AG04449 (cell line): ENCODE measurements at regions not wholly inside any gene's neighbourhood (a gene's known extent, or its start where the extent isn't known, plus 50 kb on each side); places are given as distances from the start of the nearest gene placed in this dataset.

ENCODE experiments used
- CTCF ChIA-PET: fragments of 350-600 bp; formaldehyde crosslinking; extraction: SDS; loops from one replicate; lab custom pipeline; 2021; ENCODE audit warnings: antibody characterized with exemption; lab: Yijun Ruan, JAX
- POLR2A ChIA-PET: fragments of 400-600, 350-600 bp; formaldehyde crosslinking; extraction: SDS; loops from one replicate; lab custom pipeline; 2020; ENCODE audit warnings: antibody characterized with exemption, inconsistent platforms; lab: Yijun Ruan, JAX
- DNase-seq: peaks from one replicate; pipeline ENCODE4 v3.0.0-alpha.2; 2010; ENCODE audit warnings: low read depth, low spot score
- H3K4me3 ChIP-seq: 2 replicates; pipeline ENCODE4 v1.5.1; 2011; ENCODE audit warnings: low read depth, mild to moderate bottlenecking, control low read depth, low read length
- TF ChIP-seq, protein P1 (sequence below): IDR thresholded peaks from one replicate; pipeline ENCODE4 v1.5.1; 2011; ENCODE audit warnings: mild to moderate bottlenecking, moderate library complexity, low read length, control low read depth, inconsistent platforms; ENCODE audit not compliant: insufficient read depth; ENCODE audit errors: missing control alignments

DNA sequence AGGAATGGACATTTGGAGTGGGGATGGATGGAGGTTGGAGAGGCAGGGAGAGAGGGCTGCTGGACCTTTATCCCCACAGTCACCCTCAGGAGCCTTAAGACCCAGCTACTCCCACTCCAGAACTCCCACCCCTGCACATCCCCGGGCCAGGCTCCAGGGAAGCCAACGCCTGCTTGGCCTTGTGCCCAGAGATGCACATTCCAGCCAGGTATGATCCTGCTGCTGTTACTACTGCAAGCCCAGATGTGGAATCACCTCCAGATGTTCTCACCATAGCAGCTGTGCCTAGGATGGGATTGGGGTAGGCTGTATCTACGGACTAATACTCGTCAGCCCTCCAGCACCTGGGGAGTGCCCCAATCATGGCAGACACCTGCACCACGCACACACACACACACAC lies 71.7 kb downstream of the ZFP36L2 start:
- H3K4me3 ChIP-seq = no peak overlapping the region
- no peak for DNase-seq
- TF ChIP-seq, protein P1, sequence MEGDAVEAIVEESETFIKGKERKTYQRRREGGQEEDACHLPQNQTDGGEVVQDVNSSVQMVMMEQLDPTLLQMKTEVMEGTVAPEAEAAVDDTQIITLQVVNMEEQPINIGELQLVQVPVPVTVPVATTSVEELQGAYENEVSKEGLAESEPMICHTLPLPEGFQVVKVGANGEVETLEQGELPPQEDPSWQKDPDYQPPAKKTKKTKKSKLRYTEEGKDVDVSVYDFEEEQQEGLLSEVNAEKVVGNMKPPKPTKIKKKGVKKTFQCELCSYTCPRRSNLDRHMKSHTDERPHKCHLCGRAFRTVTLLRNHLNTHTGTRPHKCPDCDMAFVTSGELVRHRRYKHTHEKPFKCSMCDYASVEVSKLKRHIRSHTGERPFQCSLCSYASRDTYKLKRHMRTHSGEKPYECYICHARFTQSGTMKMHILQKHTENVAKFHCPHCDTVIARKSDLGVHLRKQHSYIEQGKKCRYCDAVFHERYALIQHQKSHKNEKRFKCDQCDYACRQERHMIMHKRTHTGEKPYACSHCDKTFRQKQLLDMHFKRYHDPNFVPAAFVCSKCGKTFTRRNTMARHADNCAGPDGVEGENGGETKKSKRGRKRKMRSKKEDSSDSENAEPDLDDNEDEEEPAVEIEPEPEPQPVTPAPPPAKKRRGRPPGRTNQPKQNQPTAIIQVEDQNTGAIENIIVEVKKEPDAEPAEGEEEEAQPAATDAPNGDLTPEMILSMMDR = no peak
- CTCF ChIA-PET = interaction anchor here (0.7 kb wide), 1 partner anchor 75 kb away, joined by 3 read pairs; no protein-coding TSS in a partner anchor
- POLR2A ChIA-PET = no interaction called here

DNA sequence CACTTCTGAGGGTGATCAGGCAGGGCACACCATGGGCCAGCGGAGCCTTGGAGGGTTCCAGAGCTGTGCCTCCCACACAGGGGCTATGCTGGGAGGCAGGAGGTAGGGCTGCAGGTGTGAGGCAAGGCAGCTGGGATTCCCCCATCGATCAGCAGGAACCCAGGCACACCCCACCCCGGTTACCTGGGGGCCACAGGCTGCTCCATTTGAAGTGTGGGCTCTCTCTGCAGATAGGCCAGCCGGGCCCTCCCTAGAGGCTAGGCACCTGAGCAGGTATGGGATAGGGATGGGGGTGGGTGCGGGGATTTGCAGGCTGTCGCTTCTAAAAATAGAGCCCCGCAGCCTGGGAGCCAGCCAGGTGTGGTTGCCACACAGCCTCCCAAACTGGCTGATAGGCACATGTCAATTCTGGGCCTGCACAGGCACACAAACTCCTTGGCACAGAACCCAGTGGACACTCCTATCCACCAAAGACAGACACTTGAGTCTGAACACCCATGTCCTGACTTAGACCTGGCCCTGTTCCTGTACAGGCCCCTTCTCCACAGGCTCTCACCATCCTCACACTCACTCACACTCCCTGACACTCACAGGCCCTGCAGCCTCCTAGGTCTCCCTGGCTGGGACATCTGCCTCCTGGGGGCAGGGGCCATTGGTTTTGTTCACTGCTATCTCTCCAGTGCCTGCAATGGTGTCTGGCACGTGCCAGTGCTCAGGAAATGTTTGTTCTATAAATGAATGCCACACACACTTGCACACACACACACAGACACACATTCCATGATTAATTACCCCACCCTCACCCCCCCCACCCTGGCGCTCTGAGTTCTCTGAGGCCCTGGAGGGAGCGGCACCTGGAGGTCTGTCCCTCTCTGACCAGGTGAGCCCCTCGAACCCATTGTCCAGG lies 73.4 kb downstream of the ZFP36L2 start:
- POLR2A ChIA-PET = no interaction called here
- TF ChIP-seq, protein P1 = no peak
- H3K4me3 ChIP-seq = no peak overlapping the region
- CTCF ChIA-PET = interaction anchor here (1.0 kb wide), 1 partner anchor 26 kb away, joined by 4 read pairs; no protein-coding TSS in a partner anchor
- DNase-seq = no peak

DNA sequence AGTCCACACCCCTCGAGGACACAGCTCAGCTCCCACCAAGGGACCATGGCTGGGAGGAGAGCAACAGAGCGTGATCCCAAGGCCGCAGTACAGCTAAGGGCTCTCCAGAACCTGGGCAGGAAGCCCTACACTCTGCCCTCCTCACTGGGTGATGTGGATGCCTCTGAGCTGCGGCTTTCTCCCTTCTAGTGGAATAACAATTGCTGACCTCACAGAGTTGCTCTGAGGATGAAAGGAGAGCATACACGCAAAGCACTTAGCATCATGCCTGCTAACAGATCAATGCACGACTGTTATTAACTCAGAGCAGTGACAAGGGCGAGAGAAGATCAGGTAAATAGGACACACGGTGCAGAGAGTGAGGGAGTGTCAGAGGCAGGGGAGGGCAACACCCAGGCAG lies 74.2 kb downstream of the ZFP36L2 start:
- DNase-seq = no peak
- POLR2A ChIA-PET = no interaction called here
- CTCF ChIA-PET = interaction anchor here (1.2 kb wide), 1 partner anchor 332 kb away, joined by 4 read pairs; no protein-coding TSS in a partner anchor
- TF ChIP-seq, protein P1 = no peak
- H3K4me3 ChIP-seq = no peak overlapping the region

DNA sequence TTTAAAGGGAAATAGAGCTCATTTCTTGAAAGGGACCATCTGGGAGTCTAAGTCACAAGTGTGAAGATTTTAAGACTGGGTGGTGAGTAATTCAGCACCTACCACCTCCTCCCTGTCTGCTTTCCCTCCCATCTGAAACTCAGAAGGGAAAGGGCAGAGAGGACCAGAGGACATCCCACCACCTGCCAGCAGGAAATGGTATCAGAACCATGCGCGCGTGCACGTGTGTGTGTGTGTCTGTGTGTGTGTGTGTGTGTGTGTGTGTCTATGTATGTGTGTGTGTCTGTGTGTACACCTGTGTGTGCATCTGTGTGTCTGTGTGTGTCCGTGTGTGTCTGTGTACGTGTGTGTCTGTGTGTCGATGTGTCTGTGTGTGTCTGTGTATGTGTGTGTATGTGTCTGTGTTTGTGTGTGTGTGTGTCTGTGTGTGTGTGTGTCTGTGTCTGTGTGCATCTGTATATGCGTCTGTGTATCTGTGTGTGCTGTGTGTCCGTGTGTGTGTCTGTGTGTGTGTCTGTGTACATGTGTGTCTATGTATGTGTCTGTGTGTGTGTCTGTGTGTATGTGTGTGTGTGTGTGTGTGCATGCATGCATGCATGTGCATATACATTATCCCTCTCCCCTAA lies 76.8 kb downstream of the ZFP36L2 start:
- POLR2A ChIA-PET = no interaction called here
- TF ChIP-seq, protein P1 = no peak
- DNase-seq = no peak
- CTCF ChIA-PET = interaction anchor here (0.8 to 1.3 kb wide), 2 partner anchors 9 to 205 kb away, joined by 3 read pairs; no protein-coding TSS in a partner anchor
- no peak overlapping the region for H3K4me3 ChIP-seq

DNA sequence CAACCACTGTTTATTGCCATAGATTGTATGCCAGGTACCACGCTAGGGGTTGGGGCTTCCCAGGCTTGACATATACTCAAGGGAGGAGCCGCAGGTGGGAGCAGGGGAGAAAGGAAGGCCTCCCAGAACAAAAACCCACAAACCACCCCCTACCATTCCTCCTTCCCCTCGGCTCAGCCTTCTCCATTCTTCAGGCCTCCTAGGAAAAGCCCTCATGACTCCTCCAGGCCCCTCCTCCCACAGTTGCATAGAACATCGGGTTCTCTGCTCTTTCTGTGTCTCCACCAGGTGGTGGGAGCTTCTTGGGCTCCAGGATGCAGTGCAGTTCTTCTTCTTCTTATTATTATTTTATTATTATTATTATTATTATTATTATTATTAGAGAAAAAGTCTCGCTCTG lies 80.3 kb downstream of the ZFP36L2 start:
- TF ChIP-seq, protein P1 = no peak
- no peak for DNase-seq
- ChIA-PET POLR2A (no interaction called here), CTCF (interaction anchor here (1.5 kb wide), 1 partner anchor 14 kb away, joined by 3 read pairs; no protein-coding TSS in a partner anchor)
- no peak overlapping the region for H3K4me3 ChIP-seq

DNA sequence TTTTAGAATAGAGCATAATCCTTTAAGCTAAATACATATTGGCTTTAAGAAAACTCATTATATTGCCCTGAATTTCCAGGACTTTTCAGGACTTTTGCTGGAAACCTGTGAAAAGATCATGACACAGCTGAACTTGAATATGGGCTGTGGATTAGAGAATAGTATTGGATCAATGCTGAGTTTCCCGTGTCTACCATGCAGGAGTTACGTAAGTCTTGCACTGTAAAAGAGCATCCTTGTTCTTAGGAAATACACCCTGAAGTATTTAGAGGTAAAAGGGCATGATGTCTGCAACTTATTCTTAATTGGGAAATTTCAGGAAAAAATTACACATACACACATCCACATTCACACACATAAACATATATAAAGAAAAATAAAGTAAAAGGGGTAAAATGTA lies 82.1 kb downstream of the ZFP36L2 start:
- TF ChIP-seq, protein P1 = no peak
- CTCF ChIA-PET = interaction anchor here (0.8 to 1.0 kb wide), 2 partner anchors 18 to 170 kb away, joined by 3 to 4 read pairs; no protein-coding TSS in a partner anchor
- POLR2A ChIA-PET = no interaction called here
- DNase-seq = no peak
- no peak overlapping the region for H3K4me3 ChIP-seq
